ENCODE measurements at regions not wholly inside any gene's neighbourhood (a gene's known extent, or its start where the extent isn't known, plus 50 kb on each side); places are given as distances from the start of the nearest gene placed in this dataset.

DNA sequence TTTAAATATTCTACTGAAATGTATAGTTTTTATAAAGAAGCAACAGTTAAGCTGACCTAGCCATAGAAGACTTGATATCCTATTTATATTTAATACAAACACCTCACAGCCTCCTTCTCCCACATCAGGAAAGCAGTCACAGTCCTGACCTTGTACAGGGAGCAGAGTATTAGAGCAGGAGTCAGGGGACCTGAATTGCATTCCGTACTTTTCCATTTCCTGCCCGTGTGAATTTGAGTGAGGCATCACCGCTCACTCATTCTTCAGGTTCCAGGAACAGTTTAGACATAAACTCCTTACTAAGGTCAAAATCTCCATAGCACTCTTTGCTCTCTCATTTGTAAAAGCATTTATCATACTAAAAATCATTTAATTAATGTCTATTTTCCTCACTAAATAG lies 482.5 kb upstream of the FAT3 start:
- no peak for FAIRE-seq

DNA sequence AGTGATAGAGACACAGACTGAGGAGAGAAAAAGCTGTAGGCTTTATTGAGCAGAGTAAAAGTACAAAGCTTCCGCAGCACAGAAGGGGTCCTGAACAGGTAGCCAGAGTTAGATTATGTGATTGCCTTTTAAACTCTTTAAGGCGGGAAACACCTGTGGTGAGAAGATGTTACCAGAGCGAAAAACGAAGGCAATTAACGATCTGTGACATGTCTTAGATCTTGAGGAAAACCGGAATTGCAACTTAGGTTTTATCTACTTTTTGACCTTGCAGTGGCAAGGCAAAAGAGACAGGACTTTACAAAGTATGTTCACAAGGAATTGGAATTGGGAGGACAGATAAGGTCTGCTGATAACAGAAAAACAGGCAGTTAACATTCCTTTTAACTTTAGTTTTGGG lies 493.6 kb upstream of the FAT3 start:
- no peak for FAIRE-seq

DNA sequence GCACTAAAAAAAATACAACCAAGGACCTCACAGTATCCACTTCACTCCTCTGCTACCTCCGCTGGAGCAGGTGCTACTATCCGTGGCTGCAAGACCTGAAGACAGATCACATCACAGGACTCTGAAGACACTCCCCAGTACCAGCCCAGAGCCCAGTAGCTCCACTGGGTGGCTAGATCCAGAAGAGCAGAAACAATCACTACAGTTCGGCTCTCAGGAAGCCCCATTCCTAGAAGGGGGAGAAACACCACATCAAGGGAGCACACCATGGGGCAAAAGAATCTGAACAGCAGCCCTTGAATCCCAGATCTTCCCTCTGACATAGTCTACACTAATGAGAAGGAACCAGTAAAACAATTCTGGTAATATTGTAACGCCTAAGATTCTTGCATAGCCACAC lies 494.0 kb upstream of the FAT3 start:
- no peak for FAIRE-seq

DNA sequence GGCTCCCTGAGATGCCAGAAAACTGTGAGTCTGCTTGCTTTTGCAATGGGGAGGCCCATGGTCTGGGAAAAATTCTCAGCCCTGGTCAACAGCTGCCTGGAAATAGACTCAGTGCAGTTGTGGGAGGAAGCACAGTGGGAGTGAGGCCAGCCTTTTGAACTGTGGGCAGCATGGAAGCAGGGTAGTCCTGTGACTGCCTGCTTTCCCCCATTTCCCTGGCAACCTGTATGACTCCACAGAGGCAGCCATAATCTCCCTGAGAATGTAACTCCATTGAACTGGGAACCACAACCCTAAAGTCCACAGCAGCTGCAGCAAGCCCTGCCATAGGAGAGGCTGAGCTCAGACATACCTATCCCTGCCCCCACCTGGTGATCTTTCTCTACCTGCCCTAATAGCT lies 494.6 kb upstream of the FAT3 start:
- FAIRE-seq: no peak

DNA sequence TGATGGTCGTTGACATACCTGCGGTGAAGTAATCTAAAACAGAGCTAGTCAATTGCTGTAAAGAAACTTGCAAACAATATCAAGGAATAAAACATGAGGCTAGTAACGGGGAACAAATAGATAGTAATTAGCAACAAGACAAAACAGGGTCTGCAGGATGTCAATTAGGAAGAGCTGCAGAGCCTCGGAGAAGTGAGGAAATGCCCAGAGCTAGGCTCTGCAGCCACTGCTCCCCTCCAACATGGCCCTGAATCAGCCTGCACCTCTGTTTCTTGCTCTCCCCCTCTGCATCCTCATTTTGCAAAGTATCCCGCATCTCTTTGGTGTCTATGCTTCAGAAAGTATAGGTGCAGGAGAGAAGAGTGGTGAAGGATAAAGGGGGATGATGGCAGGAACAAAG lies 507.4 kb upstream of the FAT3 start:
- no peak for FAIRE-seq

DNA sequence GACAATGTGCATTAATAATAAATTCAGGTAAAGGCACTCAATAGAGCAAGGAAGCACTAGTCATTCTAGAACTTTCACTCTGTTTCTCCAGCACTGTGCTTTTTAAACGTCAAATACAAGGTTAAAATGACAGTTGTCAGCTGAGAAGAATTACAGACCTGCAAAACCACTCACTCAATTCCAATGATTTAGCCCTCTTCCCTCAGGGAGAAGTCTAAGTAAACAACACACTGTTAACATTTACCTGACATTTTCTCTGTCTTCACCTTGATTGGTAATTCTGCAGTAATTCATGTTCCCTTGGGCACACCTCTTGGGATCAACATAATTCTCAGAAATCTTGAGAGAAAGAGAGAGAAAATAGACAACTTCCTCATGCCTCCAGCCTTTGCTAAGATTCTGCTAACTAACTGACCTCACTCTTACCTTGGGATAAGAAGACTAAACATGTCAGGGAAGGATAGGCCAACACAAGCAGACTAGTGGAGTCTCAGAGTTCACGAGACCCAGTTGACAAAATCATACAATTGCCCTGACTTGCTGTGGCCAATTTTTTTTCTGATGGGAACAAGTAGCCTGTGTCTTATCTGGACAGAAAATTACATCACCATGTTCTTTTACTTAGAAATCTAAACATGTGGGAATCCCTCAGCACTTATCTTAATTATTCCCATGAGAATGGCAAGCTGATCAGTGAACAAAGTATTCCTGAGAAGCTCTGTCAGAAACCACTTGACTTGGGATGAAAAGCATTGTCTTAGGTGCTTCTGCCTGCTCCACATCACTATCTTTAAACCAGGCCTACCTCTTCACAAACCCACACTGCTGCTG lies 516.8 kb upstream of the FAT3 start:
- FAIRE-seq: no peak

DNA sequence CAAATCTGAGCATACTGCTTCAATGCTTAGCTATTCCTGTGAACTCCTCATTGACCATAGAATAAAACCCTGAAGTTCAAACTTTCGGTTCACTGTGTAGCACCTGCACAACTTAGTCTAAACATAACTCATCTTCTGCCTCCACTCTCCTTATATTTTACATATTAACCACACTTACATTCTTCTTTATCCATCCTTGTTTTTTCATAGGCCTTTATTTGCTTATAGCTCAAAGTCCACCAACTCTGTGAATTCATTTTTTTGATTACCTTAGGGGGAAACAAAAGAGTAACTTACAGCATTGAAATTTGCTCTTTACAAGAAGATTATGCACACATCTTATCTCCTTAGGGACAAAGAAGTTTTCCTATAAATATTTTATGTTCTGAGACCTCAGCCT lies 521.6 kb upstream of the FAT3 start:
- FAIRE-seq: no peak

DNA sequence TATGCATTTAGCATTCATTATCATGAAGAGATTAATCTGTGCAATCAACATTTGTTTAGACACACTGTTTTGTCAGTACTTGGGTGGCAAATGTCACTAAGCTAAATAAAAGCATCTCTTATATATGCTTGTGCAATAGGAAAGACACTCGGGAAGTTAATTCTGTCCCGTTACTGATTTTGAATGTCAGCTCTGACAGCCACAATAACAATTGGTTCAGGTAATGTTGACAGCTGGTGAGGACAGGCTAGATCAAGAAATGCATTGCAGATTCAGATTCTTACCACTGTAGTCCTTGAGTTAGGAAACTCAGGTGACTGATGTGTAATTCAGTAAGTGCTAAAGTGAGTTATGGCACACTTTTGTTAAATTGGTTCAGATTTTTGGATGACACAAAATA lies 523.8 kb upstream of the FAT3 start:
- FAIRE-seq: no peak

DNA sequence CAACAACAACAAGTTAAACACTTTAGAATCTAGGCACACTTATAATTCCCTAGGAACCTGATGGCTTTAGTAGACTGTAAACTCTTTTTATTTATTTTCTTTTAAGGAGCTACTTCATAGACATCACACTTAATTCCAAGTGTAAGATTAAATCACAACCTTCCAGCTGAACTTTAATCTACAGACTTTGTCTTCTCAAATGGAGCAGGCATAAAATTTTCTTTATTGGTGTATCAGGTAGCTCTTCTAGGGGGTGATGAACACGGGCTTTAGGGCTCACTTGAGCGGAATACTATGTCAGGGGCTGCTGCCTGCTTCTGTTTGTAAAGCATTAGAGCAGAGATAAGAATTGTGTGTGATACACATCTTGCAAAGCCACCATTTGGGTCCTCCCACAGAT lies 525.8 kb upstream of the FAT3 start:
- no peak for FAIRE-seq

DNA sequence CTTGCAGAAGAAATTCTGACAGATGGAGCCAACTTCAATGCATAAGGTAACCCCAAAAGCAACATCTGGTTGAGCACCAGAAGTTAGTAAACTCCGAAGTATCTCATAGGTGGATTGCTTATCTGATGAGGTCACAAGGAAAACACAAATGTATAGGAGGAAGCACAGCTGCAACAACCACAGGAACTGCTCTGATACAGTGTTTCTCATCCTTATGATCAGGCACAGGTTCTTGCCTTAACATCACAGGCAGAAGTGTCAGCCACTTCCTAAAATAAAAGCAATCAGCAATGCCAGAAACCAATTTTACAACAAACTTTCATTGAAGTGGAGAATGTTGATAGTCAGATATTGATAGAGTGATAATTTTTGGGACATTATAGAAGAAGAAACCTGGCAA lies 530.3 kb upstream of the FAT3 start:
- no peak for FAIRE-seq

DNA sequence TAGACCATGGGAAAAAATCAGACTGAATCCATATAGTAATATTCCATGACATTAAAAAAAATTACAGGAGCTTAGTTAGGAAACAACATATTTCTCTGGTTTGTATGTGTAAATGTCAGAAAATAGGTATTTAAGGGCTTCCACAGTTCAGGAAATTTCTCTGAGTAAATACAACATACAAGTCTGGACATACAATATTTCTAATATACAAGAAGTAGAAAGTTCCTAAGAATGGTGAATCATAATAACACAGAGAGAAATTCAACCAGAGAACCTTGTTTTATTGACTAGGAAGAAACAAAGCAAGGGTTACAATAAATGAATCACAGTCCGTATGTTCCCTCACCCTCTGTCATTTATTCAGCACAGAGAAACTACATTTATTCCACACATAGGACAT lies 532.7 kb upstream of the FAT3 start:
- no peak for FAIRE-seq

DNA sequence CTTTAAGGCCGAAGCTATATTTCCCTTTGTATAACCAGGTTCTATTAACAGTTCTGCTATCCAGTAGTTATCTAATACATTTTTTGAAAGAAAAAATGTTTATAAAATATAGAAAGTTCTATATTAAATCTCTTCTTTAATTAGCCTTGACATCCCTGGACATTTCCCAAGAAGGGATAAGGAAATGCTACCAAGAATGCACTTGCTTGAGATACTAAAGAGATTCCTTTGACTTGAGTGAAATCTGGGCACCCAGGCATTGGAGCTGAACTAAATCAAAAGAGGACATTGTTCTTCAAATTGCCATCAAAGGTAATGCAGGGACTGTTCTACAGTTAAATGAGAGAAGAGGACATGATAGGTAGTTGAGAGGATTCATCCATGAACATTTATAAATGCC lies 535.9 kb upstream of the FAT3 start:
- FAIRE-seq: no peak

DNA sequence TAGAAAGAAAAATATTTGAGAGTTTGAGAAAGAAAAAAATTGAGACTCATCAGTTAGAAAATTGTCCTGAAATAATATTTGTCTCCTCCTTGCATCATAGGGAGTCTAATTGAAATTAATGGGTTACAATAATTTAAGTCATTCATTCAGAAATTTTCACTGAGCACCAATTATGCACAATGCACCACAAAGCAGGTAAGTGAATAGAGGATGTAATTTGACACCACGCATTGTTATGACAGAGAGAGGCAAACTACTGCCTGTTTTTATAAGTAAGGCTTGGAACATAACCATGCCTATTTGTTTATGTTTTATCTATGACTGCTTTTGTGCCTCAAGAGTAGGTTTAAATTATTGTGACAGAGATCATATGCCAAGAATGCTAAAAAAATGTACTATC lies 537.9 kb upstream of the FAT3 start:
- FAIRE-seq: no peak

DNA sequence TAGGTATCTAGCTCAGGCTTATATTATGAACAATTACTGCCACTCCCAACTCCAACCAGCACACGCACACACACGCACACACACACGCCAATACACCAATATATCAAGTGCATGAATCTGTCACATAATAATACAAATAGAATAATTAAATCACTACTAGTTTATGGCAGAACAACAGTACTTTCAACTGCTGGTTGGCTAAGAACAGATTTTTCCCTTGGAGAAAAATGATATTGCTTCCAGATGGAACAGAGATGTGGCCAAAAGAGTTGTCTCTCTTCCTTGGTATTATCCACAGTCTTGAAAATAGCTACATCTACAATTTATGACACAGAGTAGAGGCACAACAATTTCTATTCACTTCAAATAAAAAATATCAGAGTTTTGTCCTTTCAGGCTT lies 538.3 kb upstream of the FAT3 start:
- FAIRE-seq: no peak

DNA sequence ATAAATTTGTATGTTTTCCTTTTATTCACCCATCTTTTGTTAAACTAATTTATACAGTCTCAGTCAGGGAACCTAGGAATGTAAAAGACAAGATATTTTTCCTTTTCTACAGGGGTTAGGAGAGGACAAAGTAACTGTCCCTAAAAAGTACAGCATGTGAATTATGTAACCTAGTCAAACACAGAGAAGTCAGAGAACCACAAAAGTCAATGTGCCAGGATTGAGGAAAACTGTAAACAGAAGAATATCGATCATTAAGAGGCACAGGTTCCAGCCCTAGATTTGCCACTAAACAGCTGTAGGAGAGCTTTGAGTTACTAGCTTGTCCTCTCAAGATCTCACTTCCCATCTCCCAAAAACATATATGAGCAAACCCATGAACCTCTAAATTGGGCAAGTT lies 550.9 kb upstream of the FAT3 start:
- no peak for FAIRE-seq

DNA sequence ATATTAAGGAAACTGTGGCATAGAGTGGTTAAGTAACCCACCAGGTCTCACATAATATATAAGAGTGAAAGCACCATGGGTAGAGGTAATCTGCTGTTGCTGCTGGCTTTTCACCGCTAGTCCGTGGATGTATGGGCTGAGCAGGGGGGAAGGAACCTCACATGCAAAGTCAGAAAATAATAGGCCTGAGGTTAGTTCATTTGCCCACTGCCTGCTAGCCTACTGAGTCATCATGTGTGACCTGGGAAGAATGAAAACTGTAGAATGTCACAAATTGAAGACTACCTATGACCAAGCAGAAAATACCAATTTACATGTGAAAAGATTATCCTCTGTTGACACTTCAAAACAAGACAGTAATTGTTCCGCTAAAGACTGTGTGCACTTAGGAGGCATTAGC lies 560.1 kb upstream of the FAT3 start:
- no peak for FAIRE-seq

DNA sequence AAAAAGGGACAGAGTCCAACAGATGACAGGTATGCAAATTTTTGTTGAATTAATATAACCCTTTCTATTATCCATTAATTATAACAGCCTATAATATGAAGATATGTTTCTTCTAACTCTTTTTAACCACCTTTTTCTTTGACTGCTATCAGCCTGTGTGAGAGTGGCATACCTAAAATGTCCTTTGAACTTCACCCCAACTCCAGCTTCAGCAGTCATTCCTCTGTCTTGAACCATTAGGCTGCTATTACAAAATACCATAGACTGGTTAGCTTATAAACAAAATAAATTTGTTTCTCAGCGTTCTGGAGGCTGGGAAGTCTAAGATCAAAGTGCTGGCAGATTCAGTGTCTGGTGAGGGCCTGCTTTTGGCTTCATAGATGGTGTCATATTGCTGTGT lies 564.6 kb upstream of the FAT3 start:
- no peak for FAIRE-seq

DNA sequence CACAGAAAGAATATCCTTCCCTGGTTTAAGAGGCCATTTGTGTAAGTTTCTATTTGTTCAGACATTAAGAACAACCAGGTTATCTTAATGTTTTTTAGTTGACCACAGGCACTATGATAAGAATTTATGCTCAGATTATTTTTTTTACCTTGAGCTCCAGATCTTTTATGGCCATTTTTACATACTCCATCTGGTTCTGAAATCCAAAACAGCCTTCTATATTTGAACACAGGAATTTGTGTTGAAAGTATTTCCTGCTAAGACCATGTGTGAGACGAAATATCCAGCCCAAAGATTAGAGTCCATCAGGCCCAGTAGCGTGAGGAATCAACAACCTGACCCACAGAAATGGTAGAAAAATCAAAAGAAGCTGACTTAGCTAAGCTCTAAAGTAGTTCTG lies 569.9 kb upstream of the FAT3 start:
- no peak for FAIRE-seq

DNA sequence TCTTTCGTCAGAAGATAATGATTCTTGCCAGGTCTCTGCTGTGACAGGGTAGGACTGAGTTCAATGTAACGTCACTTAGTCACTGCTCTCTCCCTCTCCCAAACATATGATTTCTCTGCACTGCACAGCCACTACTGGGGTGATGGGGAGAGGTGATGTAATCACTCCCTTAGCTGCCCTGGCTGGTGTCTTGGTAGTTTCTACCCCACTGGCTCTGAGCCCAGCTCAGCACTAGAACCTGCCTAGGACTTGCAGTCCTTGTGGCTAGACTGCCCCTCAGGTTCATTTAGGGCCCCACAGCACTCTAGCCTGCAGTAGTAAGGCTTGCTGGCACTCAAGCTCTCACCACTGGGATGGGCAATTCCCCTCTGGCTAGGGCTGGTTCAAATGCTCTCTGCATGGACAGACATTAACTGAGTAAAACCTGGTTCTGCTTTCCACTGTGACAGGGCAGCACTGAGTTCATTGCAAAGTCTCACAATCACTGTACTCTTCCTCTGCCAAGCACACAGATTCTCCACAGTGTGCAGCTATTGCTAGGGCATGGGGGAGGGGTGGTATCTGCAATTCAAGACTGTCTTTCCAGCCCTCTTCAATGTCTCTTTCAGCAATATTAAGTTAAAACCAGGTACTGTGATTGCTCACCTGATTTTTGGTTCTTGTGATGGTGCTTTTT lies 571.4 kb upstream of the FAT3 start:
- no peak for FAIRE-seq

DNA sequence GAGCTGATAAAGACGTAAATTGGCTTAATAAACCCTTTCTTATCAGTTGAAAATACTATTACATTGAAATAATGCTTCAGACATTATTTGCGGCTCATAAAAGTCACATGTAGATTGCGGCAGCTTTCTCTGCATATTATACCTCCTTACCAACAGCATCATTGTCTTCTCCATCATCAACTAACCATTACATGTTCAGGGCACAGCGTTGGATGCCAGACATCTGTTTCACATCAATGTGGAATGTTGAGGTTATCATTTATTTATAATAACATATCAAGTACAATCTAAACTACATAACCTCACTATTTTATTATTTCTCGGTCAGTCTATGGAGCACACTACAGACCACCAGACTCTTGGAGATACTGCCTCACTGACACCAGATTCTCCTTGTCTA lies 573.8 kb upstream of the FAT3 start:
- FAIRE-seq: no peak

DNA sequence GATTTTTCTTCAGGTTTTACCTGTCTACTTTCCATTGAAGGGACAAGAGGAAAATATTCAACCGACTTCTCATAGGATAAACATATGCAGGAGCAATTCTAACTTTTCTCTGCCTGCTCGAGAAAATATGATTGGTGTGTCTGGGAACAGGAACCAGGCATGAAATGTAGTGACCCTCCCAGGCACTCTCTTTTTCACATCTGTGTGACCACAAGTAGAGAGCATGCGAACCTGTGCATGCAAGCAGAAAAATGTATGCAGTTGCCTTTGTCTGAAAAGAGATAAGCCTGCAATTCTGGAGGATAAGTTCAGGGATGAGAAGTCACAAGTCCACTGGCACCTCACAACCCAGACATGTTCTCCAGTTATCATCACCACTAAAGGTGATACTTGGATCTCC lies 583.5 kb upstream of the FAT3 start:
- FAIRE-seq: no peak

DNA sequence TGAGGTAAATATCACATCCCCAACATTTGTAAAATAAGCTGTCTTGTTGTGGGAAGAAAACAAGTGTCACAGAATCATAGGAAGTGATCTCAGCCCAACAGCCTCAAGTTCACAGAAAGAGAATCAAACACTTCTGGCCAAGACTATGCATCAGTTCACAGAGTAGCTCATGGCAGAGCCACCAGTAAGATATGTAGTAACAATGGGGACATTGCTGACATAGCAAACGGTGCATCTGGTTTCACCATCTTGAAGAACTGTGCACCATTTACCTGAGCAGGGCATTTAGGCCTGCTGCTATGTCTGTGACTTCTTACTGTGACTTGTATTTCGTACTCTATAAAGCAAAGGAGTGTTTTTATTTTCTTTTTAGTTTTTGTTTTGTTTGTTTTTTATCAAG lies 585.3 kb upstream of the FAT3 start:
- FAIRE-seq: no peak

DNA sequence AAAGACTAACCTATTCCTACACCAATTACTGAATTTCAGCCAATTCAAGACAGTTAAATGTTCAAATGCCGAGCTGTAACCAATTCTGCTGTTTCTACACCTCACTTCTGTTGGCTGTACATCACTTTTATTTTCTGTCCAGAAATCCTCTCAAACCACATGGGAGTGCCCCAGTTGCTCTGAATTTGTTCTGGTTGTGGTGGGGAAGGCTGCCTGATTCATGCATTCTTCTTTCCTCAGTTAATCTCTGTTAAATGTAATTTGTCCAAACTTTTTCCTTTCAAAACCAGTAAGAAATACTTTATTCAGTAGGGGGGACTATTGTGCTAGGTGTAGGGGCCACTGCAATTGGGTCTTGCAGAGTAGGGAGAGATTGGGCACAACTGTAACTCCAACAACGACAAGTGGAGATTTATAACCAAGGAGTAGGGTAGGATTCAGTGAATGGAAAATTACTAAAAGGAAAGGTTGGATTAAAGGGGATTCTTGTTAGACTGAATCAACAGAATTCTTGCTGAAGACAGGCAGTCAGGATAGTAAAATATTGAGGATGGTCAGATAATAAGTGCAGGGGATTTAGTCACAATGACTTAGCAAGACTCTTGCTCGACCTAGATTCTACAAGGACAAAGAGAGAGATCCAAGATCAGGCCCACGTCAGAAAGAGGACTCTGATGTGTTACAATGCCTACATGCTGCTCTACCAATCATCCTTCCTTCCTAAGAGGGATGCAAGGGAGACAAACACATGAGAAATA lies 593.5 kb upstream of the FAT3 start:
- no peak for FAIRE-seq

DNA sequence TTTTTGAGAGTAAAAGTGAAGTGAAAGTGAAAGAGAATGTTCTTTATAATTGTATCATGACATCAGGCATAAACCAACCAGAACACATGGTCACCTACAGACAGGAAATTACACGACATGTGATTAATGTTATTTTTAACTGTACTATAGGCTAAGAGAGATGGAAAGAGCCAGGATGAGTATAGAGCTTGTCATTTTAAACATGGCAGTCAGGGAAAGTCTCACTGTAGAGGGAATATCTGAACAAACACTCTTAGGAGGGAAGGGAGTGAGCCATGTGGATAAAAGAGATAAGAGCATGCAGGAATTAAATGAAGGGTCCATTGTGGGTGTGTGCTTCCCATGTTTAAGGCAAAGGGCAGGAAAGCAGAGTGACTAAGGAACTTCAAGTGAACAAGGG lies 599.1 kb upstream of the FAT3 start:
- no peak for FAIRE-seq

Measured in colon (tissue), 2 donors.